Cardiac muscle cell (in vitro differentiated cells and primary cell): ENCODE measurements at regions not wholly inside any gene's neighbourhood (a gene's known extent, or its start where the extent isn't known, plus 50 kb on each side); places are given as distances from the start of the nearest gene placed in this dataset.
"Not testable (repeated sequence)": the region's sequence is repeated elsewhere in the genome, so short reads cannot be mapped to it uniquely, and the experiment has no call there.

Source experiments
- DNase-seq, 2 donors: peaks; one replicate each; pipeline versions ENCODE4 v3.0.0 to v3.0.0-alpha.2; 2010 to 2017; ENCODE audit warnings: low read depth in 1 of 2, low spot score in 1 of 2
- H3K27ac ChIP-seq: fragments of 200-600 bp; sonication (generic); 2 replicates; pipeline ENCODE4 v1.5.1; 2016
- H3K27me3 ChIP-seq: fragments of 200-600 bp; sonication (generic); 2 replicates; pipeline ENCODE4 v1.6.0; 2016; ENCODE audit warnings: control low read depth
- H3K36me3 ChIP-seq: fragments of 200-600 bp; sonication (generic); 2 replicates; pipeline ENCODE4 v1.5.1; 2016; ENCODE audit warnings: control low read depth
- H3K4me1 ChIP-seq: fragments of 200-600 bp; sonication (generic); 2 replicates; pipeline ENCODE4 v1.8.1; 2017; ENCODE audit warnings: low read depth, mild to moderate bottlenecking, mixed run types
- H3K4me3 ChIP-seq: fragments of 200-600 bp; sonication (generic); 2 replicates; pipeline ENCODE4 v1.5.1; 2016; ENCODE audit warnings: mild to moderate bottlenecking
- H3K9me3 ChIP-seq: fragments of 200-600 bp; sonication (generic); 2 replicates; pipeline ENCODE4 v1.5.1; 2017; ENCODE audit warnings: low read depth, mild to moderate bottlenecking, control low read depth
- CTCF ChIP-seq: IDR thresholded peaks from 2 replicates; pipeline ENCODE4 v1.5.1; 2012; ENCODE audit warnings: low read depth, mild to moderate bottlenecking, low read length

GRCh38 chr5:20335978-20336377 lies 348.0 kb upstream of the CDH18 start:
- TF ChIP-seq CTCF: no peak
- Histone ChIP-seq H3K9me3 (no peaks in the 10 kb centered on the region), H3K27me3 (no peaks in the 10 kb centered on the region), H3K4me1 (no peaks in the 10 kb centered on the region), H3K27ac (no peak overlapping the region), H3K4me3 (no peak overlapping the region), H3K36me3 (no peaks in the 10 kb centered on the region)
- no peak for DNase-seq

- TF ChIP-seq CTCF: no peak
- no peak for DNase-seq
- no peak overlapping the region for H3K27ac ChIP-seq
- H3K4me3 ChIP-seq: no peak overlapping the region
- H3K27me3 ChIP-seq: no peaks in the 10 kb centered on the region
- no peaks in the 10 kb centered on the region for H3K4me1 ChIP-seq
- no peaks in the 10 kb centered on the region for H3K9me3 ChIP-seq
- no peaks in the 10 kb centered on the region for H3K36me3 ChIP-seq
Measured at GRCh38 chr5:20331826-20332225, 343.8 kb upstream of the CDH18 start.

- no peak overlapping the region for H3K4me3 ChIP-seq
- H3K27me3 ChIP-seq: no peaks in the 10 kb centered on the region
- no peaks in the 10 kb centered on the region for H3K9me3 ChIP-seq
- TF ChIP-seq CTCF: no peak
- no peaks in the 10 kb centered on the region for H3K36me3 ChIP-seq
- H3K4me1 ChIP-seq: no peaks in the 10 kb centered on the region
- DNase-seq: no peak
- no peak overlapping the region for H3K27ac ChIP-seq
Measured at GRCh38 chr5:20323323-20323722, 335.3 kb upstream of the CDH18 start.

- no peak for TF ChIP-seq CTCF
- Histone ChIP-seq H3K27me3 (no peaks in the 10 kb centered on the region), H3K4me1 (no peaks in the 10 kb centered on the region), H3K9me3 (no peaks in the 10 kb centered on the region), H3K4me3 (no peak overlapping the region), H3K36me3 (no peaks in the 10 kb centered on the region), H3K27ac (no peak overlapping the region)
- no peak for DNase-seq
Measured at GRCh38 chr5:20307391-20307790, 319.4 kb upstream of the CDH18 start.

GRCh38 chr5:20305463-20305862 lies 317.5 kb upstream of the CDH18 start:
- no peak for DNase-seq
- H3K27ac ChIP-seq: no peak overlapping the region
- H3K27me3 ChIP-seq: no peaks in the 10 kb centered on the region
- no peak overlapping the region for H3K4me3 ChIP-seq
- no peaks in the 10 kb centered on the region for H3K36me3 ChIP-seq
- H3K4me1 ChIP-seq: no peaks in the 10 kb centered on the region
- TF ChIP-seq CTCF: no peak
- no peaks in the 10 kb centered on the region for H3K9me3 ChIP-seq

- not testable (repeated sequence) for DNase-seq, H3K27ac ChIP-seq, H3K4me1 ChIP-seq, H3K27me3 ChIP-seq, H3K4me3 ChIP-seq, H3K36me3 ChIP-seq, H3K9me3 ChIP-seq
Measured at GRCh38 chr5:20304570-20304969, 316.6 kb upstream of the CDH18 start.
